Panc1 (cell line): ENCODE measurements at regions not wholly inside any gene's neighbourhood (a gene's known extent, or its start where the extent isn't known, plus 50 kb on each side); places are given as distances from the start of the nearest gene placed in this dataset.

Experiments
- POLR2AphosphoS5 ChIP-seq: IDR thresholded peaks from 2 replicates; pipeline ENCODE4 v1.6.1; 2012; ENCODE audit warnings: mild to moderate bottlenecking, low read depth, low read length, moderate library complexity
- SIN3A ChIP-seq: IDR thresholded peaks from 2 replicates; pipeline ENCODE4 v1.6.1; 2012; ENCODE audit warnings: low read depth, mild to moderate bottlenecking, low read length, moderate library complexity, borderline replicate concordance; ENCODE audit not compliant: insufficient read depth
- TCF7L2 ChIP-seq: IDR thresholded peaks from 2 replicates; pipeline ENCODE4 v1.6.1; 2011; ENCODE audit warnings: mild to moderate bottlenecking, low read depth, low read length, inconsistent platforms
- TF ChIP-seq, protein P1 (sequence below): fragments of 450-650 bp; IDR thresholded peaks from 2 replicates; pipeline ENCODE4 v1.5.1; 2017; ENCODE audit warnings: mild to moderate bottlenecking
- TF ChIP-seq, protein P2 (sequence below), 2 experiments: IDR thresholded peaks; 2 replicates each; pipeline ENCODE4 v1.6.1; 2011 to 2012; ENCODE audit warnings: low read depth in 2 of 2, control low read depth in 1 of 2, low read length in 1 of 2, mild to moderate bottlenecking in 1 of 2, moderate library complexity in 1 of 2; ENCODE audit not compliant: insufficient read depth in 1 of 2

DNA sequence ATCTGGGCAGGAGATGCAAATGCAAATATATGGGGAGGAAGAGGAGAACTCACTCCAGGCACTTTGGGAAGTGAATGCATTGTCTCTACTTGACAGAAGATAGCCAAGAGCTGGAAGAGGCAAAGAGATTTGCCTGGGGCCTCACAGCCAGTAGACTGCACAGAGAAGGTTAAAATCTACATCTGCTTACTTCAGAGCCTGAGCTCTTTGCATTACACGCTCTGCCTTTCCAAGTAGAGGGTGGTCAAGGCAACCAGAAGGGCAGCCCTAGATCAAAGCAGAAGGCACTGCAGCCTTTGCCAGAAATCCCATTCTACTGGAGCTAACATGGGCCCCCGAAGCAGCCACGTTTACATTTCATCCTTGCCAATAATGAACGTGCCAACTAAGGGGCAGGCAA, 407.2 kb upstream of the CCL2 start:
- TF ChIP-seq, protein P1, sequence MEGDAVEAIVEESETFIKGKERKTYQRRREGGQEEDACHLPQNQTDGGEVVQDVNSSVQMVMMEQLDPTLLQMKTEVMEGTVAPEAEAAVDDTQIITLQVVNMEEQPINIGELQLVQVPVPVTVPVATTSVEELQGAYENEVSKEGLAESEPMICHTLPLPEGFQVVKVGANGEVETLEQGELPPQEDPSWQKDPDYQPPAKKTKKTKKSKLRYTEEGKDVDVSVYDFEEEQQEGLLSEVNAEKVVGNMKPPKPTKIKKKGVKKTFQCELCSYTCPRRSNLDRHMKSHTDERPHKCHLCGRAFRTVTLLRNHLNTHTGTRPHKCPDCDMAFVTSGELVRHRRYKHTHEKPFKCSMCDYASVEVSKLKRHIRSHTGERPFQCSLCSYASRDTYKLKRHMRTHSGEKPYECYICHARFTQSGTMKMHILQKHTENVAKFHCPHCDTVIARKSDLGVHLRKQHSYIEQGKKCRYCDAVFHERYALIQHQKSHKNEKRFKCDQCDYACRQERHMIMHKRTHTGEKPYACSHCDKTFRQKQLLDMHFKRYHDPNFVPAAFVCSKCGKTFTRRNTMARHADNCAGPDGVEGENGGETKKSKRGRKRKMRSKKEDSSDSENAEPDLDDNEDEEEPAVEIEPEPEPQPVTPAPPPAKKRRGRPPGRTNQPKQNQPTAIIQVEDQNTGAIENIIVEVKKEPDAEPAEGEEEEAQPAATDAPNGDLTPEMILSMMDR: no peak
- TF ChIP-seq SIN3A (no peak), POLR2AphosphoS5 (no peak), TCF7L2 (no peak)
- TF ChIP-seq, protein P2, sequence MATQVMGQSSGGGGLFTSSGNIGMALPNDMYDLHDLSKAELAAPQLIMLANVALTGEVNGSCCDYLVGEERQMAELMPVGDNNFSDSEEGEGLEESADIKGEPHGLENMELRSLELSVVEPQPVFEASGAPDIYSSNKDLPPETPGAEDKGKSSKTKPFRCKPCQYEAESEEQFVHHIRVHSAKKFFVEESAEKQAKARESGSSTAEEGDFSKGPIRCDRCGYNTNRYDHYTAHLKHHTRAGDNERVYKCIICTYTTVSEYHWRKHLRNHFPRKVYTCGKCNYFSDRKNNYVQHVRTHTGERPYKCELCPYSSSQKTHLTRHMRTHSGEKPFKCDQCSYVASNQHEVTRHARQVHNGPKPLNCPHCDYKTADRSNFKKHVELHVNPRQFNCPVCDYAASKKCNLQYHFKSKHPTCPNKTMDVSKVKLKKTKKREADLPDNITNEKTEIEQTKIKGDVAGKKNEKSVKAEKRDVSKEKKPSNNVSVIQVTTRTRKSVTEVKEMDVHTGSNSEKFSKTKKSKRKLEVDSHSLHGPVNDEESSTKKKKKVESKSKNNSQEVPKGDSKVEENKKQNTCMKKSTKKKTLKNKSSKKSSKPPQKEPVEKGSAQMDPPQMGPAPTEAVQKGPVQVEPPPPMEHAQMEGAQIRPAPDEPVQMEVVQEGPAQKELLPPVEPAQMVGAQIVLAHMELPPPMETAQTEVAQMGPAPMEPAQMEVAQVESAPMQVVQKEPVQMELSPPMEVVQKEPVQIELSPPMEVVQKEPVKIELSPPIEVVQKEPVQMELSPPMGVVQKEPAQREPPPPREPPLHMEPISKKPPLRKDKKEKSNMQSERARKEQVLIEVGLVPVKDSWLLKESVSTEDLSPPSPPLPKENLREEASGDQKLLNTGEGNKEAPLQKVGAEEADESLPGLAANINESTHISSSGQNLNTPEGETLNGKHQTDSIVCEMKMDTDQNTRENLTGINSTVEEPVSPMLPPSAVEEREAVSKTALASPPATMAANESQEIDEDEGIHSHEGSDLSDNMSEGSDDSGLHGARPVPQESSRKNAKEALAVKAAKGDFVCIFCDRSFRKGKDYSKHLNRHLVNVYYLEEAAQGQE (IDR thresholded peaks at IDR 0.05; ENCODE audit: insufficient read depth in 1 of 2, low read depth in 2 of 2, low read length in 1 of 2): no peak
